ENCODE measurements at regions not wholly inside any gene's neighbourhood (a gene's known extent, or its start where the extent isn't known, plus 50 kb on each side); places are given as distances from the start of the nearest gene placed in this dataset.
A peak's percentile ranks its signal among the peaks of the same experiment; 100 is the strongest.

DNA sequence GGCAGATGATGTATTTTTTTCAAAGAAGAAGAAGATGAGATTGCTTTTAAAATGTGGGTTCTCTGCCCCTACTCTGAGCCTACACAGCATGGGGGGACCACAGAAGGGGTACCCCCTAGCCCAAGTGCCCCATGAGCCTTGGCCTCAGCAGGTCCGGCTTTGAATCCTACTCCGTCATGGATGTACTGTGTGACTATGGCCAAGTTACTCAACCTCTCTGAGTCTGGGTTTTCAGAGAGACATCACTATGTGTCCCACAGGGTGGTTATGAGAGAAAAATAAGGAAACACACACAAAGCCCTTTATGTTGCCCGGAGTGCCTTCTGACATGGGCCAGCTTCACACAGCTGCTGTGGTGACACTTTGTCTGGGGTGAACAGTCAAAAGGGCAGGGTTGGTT, 92.0 kb downstream of the KCTD15 start:
- H3K36me3 Mint-ChIP-seq (ENCODE audit: insufficient read depth in 1 of 3, low read depth in 3 of 3): no peaks in the 10 kb centered on the region; a peak in 1 of 7 replicates
- no peak overlapping the region; a peak in 1 of 7 replicates for H3K27ac Mint-ChIP-seq
- peaks cover 0 to 3% of the 10 kb centered on the region in 2 experiments; a peak in 2 of 5 replicates for H3K9me3 Mint-ChIP-seq

More for the DNA sequence above, 92.0 kb downstream of the KCTD15 start:
- H3K4me1 ChIP-seq (ENCODE audit: insufficient read depth, low read length): no peaks in the 10 kb centered on the region
- no peak overlapping the region for H2AFZ ChIP-seq (ENCODE audit: low read length)
- H2AK5ac ChIP-seq (ENCODE audit: insufficient read length, low read length): no peak overlapping the region
- H3K9me3 ChIP-seq (ENCODE audit: control insufficient read depth, low read depth, low read length): no peaks in the 10 kb centered on the region
- no peaks in the 10 kb centered on the region for H4K20me1 ChIP-seq (ENCODE audit: control insufficient read depth, insufficient read depth, insufficient read length)
- no peak overlapping the region for H3K14ac ChIP-seq (ENCODE audit: insufficient read depth, low read length)
- H4K91ac ChIP-seq (ENCODE audit: insufficient read length, low read depth, low read length): no peak overlapping the region
- no peak overlapping the region for H2BK15ac ChIP-seq (ENCODE audit: low read depth, low read length)
- no peak overlapping the region for H3K56ac ChIP-seq (ENCODE audit: insufficient read length, low read depth, low read length)
- H3K27ac ChIP-seq (ENCODE audit: insufficient read length, low read depth, low read length): no peak overlapping the region
- H4K8ac ChIP-seq (replicated peaks; ENCODE audit: insufficient read length, low read depth, low read length): no peak overlapping the region
- no peak overlapping the region for H2BK20ac ChIP-seq (ENCODE audit: low read depth, low read length, poor library complexity, severe bottlenecking)
- no CpG with 5 or more reads among the region's 3 CpGs for WGBS (ENCODE audit: extremely low coverage, insufficient read length, low lambda C conversion rate)
- no peak overlapping the region for H2BK120ac ChIP-seq (ENCODE audit: low read depth, low read length, poor library complexity, severe bottlenecking)
- H3T11ph ChIP-seq (ENCODE audit: low read length): no peak overlapping the region
- no peak overlapping the region for H2BK12ac ChIP-seq (ENCODE audit: insufficient read length, low read depth, low read length)
- H3K23me2 ChIP-seq (ENCODE audit: insufficient read length, low read depth, low read length, poor library complexity, severe bottlenecking): no peaks in the 10 kb centered on the region
- no peaks in the 10 kb centered on the region for H3K27me3 ChIP-seq (ENCODE audit: insufficient read depth, low read length)
- Mint-ChIP-seq H3K4me1 (peaks cover 12 to 15% of the 10 kb centered on the region in 2 experiments), H3K4me3 (peak overlapping the region in 1 of 2 experiments; percentile 14; a peak in 1 of 5 replicates), H3K27me3 (ENCODE audit: low read depth) (no peaks in the 10 kb centered on the region; the same call in 1 of the 2 replicates)
- H3K4me2 ChIP-seq (ENCODE audit: insufficient read depth, insufficient read length, low read length): no peak overlapping the region
- H3K18ac ChIP-seq (ENCODE audit: insufficient read length, low read depth, low read length): no peak overlapping the region
- no peak overlapping the region for H4K5ac ChIP-seq (ENCODE audit: insufficient read length, low read depth, low read length)
- H3K79me1 ChIP-seq (ENCODE audit: insufficient read depth, low read depth, low read length, poor library complexity, severe bottlenecking): no peaks in the 10 kb centered on the region
- H3K79me2 ChIP-seq (ENCODE audit: insufficient read depth, low read length): no peaks in the 10 kb centered on the region
- TF ChIP-seq, protein P1, sequence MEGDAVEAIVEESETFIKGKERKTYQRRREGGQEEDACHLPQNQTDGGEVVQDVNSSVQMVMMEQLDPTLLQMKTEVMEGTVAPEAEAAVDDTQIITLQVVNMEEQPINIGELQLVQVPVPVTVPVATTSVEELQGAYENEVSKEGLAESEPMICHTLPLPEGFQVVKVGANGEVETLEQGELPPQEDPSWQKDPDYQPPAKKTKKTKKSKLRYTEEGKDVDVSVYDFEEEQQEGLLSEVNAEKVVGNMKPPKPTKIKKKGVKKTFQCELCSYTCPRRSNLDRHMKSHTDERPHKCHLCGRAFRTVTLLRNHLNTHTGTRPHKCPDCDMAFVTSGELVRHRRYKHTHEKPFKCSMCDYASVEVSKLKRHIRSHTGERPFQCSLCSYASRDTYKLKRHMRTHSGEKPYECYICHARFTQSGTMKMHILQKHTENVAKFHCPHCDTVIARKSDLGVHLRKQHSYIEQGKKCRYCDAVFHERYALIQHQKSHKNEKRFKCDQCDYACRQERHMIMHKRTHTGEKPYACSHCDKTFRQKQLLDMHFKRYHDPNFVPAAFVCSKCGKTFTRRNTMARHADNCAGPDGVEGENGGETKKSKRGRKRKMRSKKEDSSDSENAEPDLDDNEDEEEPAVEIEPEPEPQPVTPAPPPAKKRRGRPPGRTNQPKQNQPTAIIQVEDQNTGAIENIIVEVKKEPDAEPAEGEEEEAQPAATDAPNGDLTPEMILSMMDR (conservative IDR thresholded peaks at IDR 0.05): no peak
- no peak overlapping the region for H3K23ac ChIP-seq (ENCODE audit: insufficient read length, low read depth, low read length)
- no peak overlapping the region for H2BK5ac ChIP-seq (ENCODE audit: insufficient read length, low read length)
- no peak overlapping the region for H3K9ac ChIP-seq (ENCODE audit: extremely low read depth, insufficient read length, low read length)
- no peak overlapping the region for H3K4ac ChIP-seq (ENCODE audit: low read depth, low read length)
- no peak for DNase-seq

Data from H9 (cell line).